GM19395 (cell line): ENCODE measurements at regions not wholly inside any gene's neighbourhood (a gene's known extent, or its start where the extent isn't known, plus 50 kb on each side); places are given as distances from the start of the nearest gene placed in this dataset.

ENCODE experiments used
- ATAC-seq: cut with Tn5 transposase; IDR thresholded peaks from one replicate; pipeline ENCODE4 v1.9.1; 2021; ENCODE audit warnings: mild to moderate bottlenecking, moderate library complexity; ENCODE audit not compliant: unreplicated experiment

GRCh38 chr10:130910848-130911247 is 400.7 kb downstream of the TCERG1L start:
- no peak for ATAC-seq

DNA sequence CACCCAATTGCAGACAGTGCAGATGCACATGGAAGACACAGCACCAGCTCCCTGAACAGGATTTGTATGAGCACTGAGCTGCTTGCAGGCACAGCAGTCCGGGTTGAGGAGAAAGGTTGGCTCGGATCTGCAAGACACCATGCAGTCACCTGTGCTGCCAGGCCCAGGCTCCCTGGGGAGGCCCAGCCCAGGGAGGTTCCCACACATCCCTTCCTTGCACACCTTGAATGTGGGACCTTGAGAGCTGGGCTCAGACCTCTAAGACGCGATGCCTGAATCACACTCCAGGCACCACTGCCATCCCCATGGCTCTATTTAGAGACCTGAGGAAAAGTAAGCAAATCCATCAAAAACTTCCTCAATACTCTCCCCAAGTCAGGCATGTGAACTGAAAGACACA is 397.7 kb downstream of the TCERG1L start:
- ATAC-seq: no peak

GRCh38 chr10:130914367-130914766 is 397.2 kb downstream of the TCERG1L start:
- no peak for ATAC-seq

DNA sequence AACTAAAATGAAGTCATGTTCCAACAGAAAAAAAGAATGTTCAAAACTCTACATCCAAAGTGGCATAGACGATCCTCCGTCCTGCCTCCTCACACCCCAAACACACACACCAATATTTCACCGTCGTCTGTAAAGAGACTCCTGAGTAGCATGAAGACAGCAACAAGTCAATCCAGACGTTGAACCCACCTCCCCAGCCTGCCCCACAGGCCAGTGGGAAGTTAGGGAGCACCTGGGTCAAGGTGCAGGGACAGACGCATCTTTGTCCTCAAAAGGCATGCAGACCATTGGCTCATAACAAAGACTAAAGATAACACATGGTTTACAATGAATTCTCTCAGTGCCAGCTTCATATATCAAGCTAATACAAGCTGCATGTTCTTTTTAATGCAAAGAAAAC is 396.5 kb downstream of the TCERG1L start:
- no peak for ATAC-seq

DNA sequence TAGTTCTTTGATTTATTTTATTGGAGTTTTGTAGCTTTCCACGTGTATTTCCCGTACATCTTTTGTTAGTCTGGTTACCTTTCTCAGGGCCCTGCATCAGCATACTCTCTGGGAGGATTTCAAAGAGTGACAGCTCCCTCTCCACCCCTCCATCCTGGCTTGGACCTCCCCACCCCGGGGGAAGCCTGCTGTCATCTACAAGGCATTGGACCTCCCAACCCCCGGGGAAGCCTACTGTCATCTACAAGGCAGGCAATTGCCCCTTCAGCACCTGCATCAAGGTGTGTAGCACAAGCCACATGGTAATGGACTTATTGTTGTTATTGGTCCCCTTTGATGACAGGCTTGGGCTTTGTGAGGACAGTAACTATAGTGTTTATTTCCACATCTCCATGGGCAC is 390.1 kb downstream of the TCERG1L start:
- ATAC-seq: no peak

- ATAC-seq: no peak
These were observed 389.5 kb downstream of the TCERG1L start for GRCh38 chr10:130921911-130922440.

DNA sequence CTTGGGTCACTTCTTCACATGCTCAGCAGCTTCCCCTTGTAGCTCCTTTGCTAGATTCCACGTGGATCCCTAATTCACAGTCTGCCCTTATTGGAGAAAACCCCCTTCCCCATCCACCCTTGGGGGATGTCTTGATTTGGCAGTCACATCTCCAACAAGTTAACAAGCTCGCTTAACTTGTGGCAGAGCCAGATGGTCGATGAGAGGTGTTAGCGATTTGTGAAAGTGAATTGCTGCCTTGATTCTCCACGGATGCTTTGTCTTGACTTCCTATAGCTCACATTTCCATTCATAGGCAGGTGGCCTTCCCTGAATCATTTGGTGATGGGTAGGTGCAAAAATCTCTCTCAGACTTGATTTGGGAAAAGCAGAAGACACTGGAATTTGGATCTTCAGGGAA is 387.9 kb downstream of the TCERG1L start:
- no peak for ATAC-seq

DNA sequence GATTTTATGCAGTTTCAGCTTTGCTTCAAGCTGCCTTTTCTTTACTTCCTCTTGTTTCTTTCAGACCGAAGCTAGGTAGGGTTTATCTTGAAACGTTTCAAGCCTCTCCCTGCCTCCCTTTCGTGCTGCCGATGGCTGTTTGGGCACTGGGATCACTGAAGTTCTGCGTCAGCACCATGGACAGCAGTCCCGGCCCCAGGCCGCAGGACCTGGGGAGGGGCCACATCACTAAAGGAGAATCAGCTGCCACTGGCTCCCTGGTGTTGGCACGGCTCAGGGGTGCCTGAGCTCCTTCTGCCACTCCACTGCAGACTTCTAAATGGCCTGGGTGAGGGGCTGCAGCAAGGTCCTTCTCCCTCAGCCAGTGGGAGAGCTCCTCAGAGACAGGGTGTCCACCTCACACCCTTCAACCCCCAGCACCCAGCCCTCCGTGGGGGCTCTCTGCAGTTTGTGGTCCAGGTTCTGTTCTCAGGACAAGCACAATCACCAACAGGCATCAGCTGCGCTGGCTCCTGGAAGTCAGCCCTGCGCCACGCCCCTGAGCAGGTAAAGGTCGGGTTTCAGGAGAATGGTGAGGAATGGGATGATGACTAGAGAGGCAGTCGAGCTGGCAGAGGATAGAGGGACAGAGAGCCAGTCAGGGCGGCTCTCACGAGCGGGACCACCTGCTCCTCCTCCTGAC is 387.2 kb downstream of the TCERG1L start:
- no peak for ATAC-seq

DNA sequence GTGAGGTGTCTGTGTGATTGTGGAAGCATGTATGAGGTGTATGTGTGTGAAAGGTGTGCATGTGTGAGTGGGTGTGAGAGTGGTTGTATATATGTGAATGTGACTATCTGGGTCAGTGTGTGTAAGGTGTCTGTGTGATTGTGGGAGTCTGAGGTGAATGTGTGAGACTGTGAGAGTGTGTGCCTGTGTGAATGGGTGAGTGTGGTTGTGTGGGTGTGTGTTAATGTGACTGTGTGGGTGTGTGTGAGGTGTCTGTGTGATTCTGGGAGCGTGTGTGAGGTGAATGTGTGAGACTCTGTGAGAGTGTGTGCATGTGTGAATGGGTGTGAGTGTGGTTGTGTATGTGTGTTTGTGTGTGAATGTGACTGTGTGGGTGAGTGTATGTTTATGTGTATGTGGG is 385.1 kb downstream of the TCERG1L start:
- no peak for ATAC-seq

GRCh38 chr10:130927157-130927556 is 384.4 kb downstream of the TCERG1L start:
- peak; percentile 50 for ATAC-seq

DNA sequence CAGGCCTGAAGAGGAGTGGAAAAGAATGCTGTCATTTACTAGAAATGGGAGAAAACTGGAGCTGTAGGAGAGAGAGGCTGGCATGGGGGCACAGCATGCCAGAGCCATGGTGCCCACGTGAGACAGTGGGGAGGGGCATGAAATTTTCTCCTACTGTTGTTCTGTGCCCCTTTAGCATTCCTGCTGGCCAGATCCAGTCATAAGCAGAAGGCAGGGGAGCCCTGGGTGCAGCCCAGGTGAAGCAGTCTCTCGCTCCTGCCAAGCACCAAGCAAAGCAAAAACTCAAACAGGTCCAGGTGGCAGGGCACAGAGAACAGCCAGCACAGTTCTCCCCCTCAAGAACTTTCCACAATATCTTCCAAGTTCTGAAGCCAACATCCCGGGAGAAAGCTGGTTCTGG is 383.2 kb downstream of the TCERG1L start:
- no peak for ATAC-seq

DNA sequence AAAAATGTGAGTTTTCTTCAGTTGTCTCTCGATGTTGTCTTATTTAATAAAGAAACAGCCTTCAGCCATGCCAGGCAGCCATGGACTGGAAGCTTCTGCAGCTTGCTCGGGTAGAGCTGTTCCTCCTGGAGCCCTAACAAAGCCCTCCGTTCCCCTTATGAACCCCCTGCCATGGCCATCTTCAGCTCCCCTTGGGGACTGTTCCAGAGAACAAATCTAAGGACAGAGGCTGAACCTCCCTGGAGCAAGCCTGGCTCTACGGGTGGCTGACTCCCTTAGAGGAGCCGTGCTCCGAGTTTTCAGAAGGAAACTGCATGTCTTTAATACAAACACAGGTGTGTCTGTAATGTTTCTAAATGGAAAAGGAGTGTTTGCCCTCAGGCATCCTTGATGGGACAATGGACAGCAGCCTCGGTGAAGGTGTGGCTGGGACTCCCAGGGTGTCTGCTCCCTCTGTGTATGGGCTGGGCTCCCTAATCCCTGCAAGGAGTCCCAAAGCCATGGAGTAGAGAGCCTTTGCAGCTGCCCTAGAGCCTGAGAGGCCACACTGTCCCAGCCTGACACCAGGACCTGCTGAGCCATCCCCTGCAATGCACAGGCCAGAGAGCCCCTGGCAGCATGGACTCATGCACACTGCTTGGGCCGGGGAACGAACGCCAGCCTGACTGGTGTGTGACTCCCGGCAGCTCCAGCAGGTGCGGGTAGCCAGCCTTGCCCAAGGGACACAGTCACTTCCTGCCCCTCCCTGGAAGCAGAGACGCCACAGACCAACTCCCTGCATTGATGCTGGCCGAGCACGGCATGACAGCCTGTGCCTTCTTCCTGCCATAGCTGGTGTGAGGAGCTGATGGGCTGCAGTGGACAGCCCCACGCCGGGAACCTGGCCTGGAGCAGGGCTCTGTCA is 381.8 kb downstream of the TCERG1L start:
- no peak for ATAC-seq

- no peak for ATAC-seq
These were observed 380.7 kb downstream of the TCERG1L start for GRCh38 chr10:130930821-130931220.

DNA sequence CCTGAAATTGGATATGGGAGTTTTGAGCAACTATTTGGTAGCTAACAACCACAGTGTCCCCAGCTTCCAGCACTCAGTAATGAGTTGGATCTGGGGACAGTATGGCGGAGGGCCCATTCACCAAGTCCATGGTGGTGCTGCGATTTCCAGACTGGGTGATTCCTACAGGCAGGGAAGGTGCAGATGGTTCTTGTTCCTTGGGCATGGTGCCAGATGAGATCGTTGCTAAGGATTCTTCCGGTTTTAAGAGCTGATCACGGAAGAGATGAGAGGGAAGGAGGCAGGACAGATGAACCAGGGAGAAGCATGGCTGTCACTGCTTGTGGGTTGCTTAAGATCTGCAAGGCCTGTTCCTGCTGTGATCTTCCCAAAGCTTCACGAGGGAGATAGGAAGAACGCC is 380.3 kb downstream of the TCERG1L start:
- no peak for ATAC-seq

DNA sequence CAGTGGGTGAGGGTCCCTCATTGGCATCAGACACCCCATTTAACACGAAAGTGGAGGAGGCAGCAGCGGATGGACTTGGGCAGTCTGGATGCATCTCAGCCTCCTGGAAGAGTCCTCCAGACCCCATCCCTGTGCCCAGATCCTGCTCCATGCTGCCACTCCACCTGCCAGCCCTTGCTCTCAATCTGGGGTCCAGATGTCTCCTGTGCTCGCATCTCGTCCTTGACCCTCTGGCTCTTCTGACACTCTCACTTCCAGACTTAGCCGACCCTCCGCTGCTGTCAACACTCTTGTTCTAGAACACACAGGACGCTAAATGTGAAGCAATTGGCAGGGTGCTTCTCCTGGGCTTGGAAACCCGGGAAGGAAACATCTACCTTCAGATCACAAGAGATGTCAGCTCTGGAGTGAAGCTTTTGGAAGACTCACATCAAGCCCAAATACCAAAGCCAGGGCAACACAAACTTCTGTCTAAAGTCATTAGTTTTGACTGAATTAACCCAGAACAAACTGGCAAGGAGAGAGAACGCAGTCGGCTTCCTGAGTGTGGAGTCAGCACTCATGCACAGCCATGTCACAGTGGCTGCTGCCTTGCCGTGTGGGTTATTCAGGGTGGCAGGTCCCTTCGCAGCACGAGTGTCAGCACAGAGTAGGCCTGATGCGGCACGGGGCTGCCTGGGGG is 379.1 kb downstream of the TCERG1L start:
- no peak for ATAC-seq

- no peak for ATAC-seq
These were observed 378.5 kb downstream of the TCERG1L start for GRCh38 chr10:130933008-130933390.

- ATAC-seq: no peak
These were observed 377.0 kb downstream of the TCERG1L start for GRCh38 chr10:130934293-130935127.

GRCh38 chr10:130935128-130935439 is 376.4 kb downstream of the TCERG1L start:
- no peak for ATAC-seq

- no peak for ATAC-seq
These were observed 375.5 kb downstream of the TCERG1L start for GRCh38 chr10:130935897-130936550.

DNA sequence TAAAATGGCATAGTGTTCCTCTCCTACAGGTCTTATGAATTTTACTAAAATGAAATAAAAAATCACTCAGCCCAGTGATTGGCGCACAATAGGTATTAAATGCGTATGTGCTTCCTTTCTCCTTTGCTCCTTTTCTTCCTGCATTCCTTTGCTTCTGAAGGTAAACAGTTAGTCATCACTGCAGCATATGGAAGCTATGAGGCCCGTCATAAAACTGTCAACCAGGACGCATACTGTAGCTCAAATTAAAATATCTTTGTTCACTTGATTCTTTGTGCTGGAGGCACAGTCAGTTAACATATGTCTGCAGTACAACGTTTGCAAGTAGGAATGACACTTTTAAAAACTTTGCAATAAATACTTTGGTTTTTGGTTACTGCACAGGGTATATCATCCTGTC is 374.7 kb downstream of the TCERG1L start:
- ATAC-seq: no peak
